Dedifferentiated amniotic fluid mesenchymal stem cell (primary cell): ENCODE measurements at regions not wholly inside any gene's neighbourhood (a gene's known extent, or its start where the extent isn't known, plus 50 kb on each side); places are given as distances from the start of the nearest gene placed in this dataset.

ENCODE experiments used
- DNase-seq: peaks from one replicate; pipeline ENCODE4 v3.0.0-alpha.2; 2016; ENCODE audit errors: extremely low spot score

DNA sequence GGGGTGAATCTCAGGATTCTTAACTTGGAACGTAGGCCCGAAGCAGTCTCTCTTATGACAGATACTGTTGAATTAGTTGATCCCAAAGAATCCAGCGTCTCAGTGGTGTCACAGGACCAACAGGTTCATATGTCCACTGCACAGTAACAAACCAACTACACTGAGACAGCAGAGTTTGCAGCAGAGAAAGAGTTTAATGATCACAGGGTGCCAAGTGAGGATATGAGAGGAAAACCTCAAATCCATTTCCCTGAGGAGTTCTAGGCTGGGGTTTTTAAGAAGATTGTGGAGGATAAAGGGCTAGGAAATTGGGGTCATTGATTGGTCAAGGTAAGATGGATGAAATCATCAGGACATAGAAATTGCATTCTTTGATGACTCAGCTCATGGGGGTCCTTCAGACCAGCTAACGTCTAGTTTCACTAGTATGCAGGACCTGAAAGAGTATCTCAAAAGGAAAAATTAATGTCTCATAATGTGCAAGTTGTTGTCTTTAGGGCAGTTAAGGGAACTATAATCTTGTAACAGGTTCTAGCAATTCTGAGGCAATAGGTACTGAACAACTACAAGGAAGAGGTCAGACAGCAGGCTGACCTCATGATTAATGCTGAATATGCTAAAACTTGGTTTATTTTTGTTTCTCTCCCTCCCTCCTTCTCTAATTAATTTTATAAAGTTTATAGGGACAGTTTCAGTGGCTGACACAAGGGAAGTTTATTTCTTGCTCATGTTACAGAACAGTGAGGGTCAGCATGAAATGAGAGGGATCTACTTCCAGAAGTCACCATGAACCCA lies 310.9 kb upstream of the NEBL start:
- DNase-seq: no peak

DNA sequence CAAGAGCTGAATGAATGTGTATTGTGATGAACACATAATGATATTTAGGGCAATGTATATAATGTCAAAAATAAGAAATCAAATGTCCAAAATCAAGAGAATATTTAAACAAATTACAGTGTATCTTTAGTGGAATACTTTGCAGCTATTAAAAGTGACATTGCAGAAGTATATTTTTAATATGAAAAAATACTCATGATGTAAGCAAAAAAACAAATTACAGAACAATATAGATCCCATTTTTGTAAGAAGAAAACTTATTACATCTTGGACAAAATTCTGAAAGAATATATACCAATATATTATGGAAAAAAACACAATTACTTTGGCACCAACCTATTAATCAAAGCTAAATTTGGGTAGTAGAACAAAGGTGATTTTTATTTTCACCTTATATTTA lies 308.2 kb upstream of the NEBL start:
- DNase-seq: no peak

DNA sequence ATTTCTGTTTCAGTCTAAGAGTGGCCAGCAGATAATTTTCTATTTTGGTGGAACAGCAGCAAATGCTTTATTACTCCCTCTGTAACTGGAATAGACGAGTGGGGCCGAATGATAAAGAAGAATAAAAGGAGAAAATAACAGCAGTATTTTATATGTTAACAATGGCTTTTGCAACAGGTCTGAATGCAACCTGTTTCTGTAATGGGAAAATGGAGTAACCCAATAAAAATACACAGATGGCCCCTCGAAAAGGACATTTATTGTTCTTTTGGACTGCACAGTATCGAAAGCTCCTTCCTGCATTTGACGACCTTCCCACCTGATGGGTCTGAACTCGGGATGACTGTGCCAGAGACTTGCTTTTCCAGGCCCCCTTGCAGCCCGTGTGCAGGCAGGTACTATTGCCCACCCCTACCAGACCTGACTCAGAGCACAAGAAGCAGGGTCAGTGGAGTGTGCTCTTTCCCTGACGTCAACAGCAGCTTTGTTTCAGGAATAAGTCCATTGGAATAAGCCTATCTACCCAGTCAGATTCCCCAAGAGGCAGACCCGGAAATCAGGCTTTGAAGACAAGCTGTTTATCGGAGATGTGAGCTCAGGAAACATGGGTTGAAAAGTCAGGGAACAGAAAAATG lies 306.5 kb upstream of the NEBL start:
- DNase-seq: no peak

DNA sequence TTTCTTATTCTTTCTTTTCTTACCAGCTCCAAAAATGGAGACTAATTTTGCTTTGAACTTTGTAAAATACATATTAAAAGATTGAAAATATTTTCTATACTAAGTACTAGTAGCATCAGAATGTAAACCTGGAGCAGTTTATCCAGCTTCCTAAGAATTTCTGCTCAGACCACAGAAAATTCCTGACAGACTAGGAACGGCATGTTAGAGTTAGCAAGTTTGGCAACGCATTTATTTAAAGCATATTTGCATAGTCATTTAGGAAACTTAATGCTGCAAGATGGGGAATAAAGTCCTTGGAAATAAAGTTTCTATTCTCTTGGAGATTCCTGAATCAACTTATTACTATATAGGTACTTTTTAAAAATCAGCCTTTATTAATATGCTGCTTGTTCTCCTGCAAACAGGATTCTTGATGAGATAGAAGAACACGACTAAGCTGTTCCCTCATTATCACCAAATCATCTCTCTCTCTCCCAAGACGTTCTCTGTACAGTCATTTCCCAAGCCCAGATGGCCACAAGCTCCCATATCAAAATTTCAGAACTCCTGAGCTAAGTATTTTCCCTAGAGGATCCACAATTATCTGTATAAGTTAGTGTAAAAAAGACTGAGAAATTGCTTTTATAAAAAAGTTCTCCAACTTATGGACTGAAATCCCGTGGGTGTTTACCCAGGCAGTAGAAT lies 305.8 kb upstream of the NEBL start:
- DNase-seq: no peak

DNA sequence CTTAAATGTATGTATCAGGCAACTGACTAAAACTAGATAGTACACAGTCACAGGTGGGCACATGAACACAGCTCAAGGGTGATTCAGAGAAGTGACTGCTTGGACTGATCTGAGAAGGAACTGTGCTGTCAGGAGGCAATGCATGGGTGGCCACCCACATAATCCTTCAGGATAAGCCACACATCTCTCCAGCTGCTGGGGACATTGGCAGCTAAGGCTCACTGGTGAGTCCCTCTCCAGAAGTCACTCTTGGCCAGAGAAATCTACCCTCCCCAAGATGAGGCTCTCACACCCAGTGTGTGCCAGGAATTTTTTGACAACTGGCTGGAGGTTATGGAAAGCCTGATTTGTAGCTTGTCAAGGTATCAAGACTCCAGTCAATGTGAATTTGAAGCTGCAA lies 302.4 kb upstream of the NEBL start:
- no peak for DNase-seq

DNA sequence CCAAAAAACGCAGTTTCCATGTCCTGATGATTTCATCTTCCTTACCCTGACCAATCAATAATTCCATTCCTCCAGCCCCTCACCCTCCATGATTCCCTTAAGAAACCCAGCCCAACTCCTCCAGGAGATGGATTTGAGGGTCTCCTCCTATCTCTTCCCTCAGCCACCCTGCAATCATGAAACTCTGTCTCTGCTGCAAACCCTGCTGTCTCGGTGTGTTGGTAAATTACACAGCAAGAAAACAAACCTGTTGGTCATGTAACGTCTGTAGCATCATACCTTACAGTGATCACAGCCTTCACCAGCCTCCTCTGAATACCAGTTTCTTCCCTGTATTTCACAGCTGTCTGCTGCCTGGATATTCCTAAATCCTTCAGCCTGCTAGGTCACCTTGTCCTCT lies 300.7 kb upstream of the NEBL start:
- no peak for DNase-seq

DNA sequence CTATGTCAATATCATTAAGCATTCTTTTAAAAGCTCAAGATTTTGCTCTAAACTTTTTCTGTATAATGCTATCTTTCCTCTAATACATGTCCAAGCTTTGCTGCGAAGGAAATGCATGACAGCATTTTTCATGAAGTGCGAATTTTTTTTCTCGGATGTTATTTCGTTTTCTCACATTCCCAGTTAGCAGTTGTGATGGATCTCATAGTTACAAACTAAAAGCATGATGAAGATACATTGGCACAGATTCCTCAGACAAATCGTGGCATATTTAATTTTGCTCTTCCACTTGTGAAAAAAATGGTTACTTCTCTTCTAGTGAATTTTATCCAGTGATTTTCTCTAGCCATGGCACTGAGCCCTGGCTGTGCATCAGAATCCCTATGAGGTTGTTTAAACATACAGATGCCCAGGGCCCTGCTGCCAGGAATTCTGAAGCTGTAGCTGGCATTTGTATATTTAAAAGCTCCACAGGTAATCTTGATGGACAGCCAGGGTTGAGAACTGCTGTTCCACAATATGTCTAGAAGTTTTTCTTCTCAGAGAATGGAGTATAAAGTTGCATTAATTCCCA lies 299.8 kb upstream of the NEBL start:
- no peak for DNase-seq

DNA sequence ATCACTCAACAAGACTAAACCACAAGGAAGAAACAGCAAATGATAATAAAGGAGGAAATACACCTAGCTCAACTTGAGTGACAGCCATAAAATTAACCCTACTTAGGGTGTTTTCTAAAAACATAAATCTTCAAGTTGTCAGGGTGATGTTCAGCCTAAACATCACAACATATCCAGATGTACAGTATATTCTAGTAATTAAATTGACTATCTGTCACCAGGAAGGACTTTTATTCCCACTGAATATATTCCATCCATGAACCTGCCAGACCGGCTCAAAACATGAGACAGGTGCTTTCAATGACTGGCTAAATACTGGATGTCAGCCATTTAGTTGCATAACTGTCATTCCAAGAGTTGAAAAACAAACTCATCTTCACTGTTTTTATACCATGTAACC lies 298.1 kb upstream of the NEBL start:
- DNase-seq: no peak

DNA sequence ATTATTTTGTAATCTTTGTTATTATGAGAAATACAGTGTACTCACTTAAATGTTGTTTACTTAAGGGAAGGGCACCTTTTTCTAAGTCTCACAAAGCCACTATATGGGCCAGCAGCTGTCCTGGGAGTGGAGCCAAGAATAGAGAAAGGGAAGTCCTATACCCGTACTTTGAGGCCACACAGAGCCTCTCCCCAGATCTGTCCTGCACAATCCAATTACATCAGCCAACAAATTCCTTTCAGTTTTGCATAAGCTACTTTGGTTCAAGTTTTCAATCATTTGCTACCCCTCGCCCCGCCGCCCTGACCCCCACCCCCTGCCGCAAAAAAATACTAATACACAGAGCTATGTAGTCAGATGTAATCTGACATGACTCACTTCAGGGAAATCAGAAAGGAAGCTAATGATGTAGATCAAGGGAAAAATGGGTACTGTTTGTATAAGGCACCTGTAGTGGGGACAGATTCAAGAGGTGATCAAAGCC lies 297.4 kb upstream of the NEBL start:
- DNase-seq: no peak

DNA sequence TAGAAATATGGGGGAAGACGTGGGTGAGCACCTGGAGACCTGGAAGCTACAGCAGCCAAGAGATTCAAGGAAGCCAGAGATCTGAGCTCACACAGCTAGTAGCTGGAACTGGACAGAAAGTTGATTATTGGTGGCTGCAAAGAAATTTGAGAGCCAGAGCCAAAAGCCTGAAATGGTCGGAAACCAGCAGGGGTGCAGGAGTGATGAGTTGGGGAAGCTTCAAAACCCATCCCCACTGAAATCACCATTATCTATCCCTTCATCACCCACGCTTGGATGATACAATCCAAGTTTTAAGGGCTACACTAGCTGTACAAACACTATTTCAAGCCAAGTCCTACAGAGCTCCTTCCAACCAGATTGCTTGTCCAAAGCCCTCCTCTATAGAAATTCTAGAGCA lies 296.1 kb upstream of the NEBL start:
- DNase-seq: no peak

DNA sequence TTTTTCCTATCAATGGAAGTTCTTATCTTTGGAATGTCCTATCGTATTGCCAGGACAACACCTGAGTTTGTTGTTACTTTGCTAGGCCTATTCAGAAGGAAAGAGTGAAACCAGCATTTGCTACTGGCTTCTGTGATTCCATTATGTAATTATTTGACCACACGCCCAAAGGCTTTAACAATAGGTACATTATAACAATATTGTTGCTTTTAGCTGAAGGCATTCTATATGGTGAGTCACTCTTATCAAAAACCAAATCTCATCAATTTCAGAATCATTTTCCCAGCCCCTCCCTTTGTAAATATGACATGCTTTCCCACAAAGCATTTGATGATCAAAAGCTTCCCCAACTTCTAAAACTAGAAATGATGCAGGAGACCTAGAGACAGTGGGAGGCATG lies 294.4 kb upstream of the NEBL start:
- DNase-seq: no peak

DNA sequence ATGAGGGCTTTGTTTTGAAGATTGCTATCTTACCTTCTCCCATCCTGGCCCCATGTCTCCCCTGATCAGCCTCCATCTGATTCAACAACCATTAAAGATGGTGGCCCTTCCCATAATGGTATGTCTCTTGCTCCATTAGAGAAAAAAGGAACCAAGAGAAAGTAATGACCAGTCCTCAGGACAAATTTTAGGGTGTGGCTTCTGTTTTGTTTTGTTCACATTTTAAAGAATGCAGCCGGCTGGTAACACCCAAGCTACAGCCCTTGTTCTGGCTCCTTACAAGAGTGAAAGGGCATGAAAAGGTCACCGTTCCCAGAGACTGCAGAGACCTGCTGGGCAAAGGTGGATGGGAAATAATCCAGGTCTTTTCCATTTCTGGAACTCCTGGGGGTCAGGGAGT lies 287.9 kb upstream of the NEBL start:
- no peak for DNase-seq

DNA sequence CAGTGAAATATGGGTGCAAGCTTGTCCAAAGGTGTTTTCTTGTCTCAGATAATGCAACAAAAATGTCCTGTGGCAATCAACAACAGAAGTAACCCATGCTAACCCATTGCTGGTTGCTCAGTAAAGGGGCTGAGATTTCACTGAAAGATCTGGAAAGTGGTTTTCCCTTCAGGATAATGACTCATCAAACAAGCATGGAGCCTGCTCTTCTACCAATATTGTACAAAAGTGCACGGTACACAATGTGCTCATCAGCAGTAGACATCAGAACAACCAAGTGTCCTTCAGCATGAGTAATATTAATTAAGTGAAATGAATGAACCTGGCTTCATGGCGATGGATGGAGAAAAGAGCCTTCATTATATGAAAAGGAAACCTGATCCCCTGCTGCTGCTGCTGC lies 287.1 kb upstream of the NEBL start:
- DNase-seq: no peak

DNA sequence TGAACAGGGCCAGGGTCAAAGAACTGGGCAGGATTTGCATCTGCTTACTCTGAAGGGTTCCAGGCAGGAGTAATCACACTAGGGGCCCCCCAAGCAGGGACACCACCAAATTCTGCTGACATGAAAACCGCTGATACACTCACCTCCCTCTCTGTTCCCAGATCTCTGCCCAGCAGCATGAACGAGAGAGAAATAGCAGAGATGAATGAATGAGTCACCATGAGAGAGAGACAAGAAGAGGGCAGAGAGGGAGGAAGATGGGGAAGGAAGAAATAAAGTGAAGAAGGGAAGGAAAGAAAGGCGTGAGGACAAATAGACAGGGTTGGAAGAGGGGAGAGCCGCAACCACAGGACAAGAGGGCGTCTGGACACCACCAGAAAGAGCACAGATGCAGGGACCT lies 285.9 kb upstream of the NEBL start:
- DNase-seq: no peak

DNA sequence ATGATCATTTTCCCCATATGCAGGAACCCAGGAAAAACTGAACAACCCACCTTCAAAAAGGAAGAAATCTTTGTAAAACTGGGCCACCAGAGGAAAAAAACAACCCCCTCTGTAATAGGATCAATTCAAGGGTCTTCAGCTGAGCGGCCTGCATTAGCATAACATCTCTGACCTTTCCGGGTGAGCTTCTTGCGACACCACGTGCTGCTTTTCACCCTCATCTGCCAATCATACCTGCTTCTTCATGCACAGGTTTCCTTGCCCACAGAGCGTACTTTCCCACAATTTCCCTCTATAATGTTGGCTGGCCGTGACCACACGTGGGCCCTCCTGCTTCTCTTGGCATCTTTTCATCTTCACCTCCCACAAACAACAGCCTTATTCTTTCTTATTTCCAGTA lies 284.3 kb upstream of the NEBL start:
- no peak for DNase-seq

DNA sequence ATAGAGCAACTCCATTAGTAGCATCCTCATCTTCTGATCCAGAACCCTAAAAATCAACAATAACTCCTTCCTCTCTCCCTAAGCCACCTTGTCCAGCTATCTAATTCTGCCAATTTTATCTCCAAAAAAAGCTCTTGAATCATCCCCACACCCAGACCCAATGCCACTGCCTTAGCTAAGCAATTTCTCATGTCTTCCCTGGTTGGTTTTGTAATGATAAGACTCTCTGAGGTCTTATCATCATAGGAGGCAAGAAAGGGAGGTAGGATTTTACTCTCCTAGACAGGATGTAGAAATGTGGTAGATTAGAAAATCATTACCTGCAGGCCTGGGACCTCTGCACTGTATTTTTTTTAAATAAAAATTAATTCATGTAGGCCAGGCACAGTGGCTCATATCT lies 283.5 kb upstream of the NEBL start:
- DNase-seq: no peak

DNA sequence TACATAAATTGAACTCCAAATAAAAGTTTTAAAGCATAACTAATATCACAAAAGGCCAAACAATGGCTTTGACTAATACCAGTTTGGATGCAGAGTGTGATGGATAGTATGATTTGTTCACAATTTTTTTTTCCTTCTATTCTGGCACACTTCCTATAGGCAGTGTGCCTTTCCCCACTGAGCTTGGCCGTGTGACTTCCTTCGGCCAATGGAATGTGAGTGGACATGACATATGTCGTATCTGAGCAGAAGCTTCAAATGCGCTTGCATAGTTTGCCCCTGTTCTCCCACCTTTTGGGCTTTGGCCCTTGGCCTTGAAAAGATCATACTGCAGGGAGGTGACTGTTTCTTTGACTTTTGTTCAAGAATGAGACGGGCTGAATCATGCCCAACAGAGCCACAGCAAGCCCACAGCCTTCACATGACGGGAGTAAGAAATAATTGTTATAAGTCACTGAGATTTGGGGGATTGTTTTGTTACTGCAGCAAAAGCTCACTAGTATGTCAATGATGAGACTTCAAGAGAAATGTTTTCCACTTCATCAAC lies 279.9 kb upstream of the NEBL start:
- DNase-seq: no peak

DNA sequence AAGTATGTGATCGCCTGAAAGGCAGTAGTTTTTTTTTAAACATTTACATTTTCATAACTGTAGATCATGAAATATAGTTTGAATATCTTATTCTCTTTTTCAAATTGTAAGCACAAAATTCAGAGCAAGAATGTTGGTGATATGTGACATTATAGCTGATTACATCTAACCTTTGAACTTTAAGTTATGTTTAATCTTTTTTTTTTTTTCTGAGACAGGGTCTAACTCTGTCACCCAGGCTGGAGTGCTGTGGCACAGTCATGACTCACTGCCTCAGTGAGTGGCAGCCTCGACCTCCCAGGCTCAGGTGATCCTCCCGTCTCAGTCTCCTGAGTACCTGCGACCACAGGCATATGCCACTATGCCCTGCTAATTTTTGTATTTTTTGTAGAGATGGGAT lies 278.7 kb upstream of the NEBL start:
- no peak for DNase-seq

DNA sequence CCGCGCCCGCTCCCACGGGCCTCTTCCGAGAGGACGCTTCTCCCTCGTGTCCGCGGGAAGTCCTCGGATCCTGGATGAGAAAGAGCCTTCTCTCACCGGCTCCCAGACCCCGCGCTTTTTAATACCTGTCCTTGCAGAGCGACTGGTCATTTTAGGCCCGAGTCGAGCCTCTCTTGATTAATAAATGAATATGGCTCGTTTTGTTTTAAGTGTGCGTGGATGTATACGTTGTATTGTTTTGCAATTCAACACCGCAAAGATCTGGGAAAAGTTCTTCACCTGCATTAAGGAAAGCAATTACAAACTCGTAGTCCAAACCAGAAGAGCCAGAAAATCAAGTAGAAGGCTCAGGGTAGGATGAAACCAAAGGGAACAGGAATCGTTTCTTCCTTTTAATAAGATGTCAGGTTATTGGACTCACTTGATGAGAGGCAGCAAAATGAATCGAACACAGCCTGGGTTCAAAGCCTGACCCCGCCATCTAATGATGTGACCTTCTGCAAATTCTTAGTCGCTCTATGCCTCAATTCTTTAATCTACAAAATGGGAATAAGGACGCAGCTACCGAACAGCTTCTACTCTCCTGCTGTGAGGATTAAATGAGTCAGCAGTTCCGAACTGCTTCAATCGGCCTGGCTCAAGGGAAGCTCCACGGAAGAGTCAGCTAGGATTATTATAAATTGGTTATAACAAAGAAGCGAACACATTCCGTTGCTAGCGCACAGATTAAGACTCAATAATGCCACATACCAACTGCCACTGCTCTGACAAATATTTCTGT lies 277.8 kb upstream of the NEBL start:
- no peak for DNase-seq

DNA sequence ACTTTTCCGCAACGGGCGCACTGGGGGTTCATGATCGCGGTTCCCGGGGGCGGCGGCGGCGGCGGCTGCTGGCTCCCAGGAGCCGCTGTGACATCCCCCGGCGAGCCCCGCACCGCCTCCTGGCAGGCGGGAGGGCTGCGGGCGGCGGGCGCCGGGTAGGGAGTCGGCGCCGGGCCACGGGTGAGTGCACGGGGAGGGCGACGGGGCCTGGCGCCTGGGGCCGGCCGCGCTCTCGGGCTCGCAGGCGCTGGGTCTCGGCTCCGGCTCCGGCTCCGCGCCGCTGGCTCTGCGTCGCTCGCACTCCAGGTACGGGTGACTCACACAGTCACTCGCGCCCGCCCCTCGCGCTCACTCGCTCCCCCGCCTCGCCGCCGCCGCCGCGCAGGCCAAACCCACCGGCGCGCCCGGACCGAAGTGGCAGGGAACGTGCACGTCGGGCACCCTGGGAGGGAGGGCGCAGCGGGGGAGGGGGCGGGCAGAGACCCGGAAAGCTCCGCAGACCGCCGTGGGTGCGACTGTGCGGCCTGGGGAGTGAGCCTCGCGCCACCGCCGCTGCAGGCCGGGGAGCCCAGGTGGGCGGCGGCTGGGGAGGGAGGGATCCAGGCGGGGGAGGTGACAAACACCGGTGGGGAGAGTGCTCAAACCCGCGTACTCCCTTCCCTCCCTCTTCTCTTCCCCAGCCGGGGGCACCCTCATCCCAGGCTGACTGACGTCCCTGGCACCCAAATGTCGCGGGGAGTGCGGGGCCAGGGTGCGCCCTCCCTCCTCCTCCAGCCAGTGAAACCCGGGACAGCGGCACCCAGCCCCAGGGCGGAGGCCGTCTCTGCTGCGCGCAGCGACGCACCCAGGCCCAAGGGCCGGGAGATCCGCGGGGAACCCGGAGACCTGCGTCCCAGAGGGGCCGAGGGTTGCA lies 276.9 kb upstream of the NEBL start:
- no peak for DNase-seq
